Right forelimb (tissue), 1 donor: ENCODE measurements at regions not wholly inside any gene's neighbourhood (a gene's known extent, or its start where the extent isn't known, plus 50 kb on each side); places are given as distances from the start of the nearest gene placed in this dataset.
"Not testable (repeated sequence)": the region's sequence is repeated elsewhere in the genome, so short reads cannot be mapped to it uniquely, and the experiment has no call there.

Experiments
- DNase-seq: peaks from one replicate; pipeline ENCODE4 v3.0.0-alpha.2; 2018

GRCh38 chr2:38145236-38145635, 69.3 kb upstream of the CYP1B1 start:
- no peak for DNase-seq

GRCh38 chr2:38142627-38143026, 66.7 kb upstream of the CYP1B1 start:
- no peak for DNase-seq

- no peak for DNase-seq
Observed at GRCh38 chr2:38141501-38141900, 65.5 kb upstream of the CYP1B1 start.

- no peak for DNase-seq
Observed at GRCh38 chr2:38138996-38139395, 63.0 kb upstream of the CYP1B1 start.

GRCh38 chr2:38138419-38138818, 62.5 kb upstream of the CYP1B1 start:
- DNase-seq = no peak

- DNase-seq = not testable (repeated sequence)
Observed at GRCh38 chr2:38137958-38138357, 62.0 kb upstream of the CYP1B1 start.

- DNase-seq = no peak
Observed at GRCh38 chr2:38131676-38132075, 55.7 kb upstream of the CYP1B1 start.

- no peak for DNase-seq
Observed at GRCh38 chr2:38130876-38131275, 54.9 kb upstream of the CYP1B1 start.

- no peak for DNase-seq
Observed at GRCh38 chr2:38129987-38130386, 54.0 kb upstream of the CYP1B1 start.

GRCh38 chr2:38129481-38129880, 53.5 kb upstream of the CYP1B1 start:
- DNase-seq = no peak

GRCh38 chr2:38128653-38129052, 52.7 kb upstream of the CYP1B1 start:
- DNase-seq = no peak

GRCh38 chr2:38127277-38127676, 51.3 kb upstream of the CYP1B1 start:
- DNase-seq = no peak

GRCh38 chr2:38125842-38126241, 49.9 kb upstream of the CYP1B1 start:
- DNase-seq = no peak
